Lower leg skin (tissue), 3 donors: ENCODE measurements at regions not wholly inside any gene's neighbourhood (a gene's known extent, or its start where the extent isn't known, plus 50 kb on each side); places are given as distances from the start of the nearest gene placed in this dataset.

Source experiments
- CTCF ChIP-seq, 3 donors: fragments of 450-650 bp; IDR thresholded peaks; one replicate each; pipeline ENCODE4 v1.5.1; 2016; ENCODE audit warnings: antibody characterized with exemption in 3 of 3, mild to moderate bottlenecking in 3 of 3, moderate library complexity in 2 of 3
- POLR2A ChIP-seq, 2 donors: fragments of 450-650 bp; IDR thresholded peaks; one replicate each; pipeline ENCODE4 v1.6.1; 2016 to 2017; ENCODE audit warnings: antibody characterized with exemption in 2 of 2, mild to moderate bottlenecking in 1 of 2, moderate library complexity in 1 of 2

GRCh38 chr14:76664790-76665189, 96.5 kb upstream of the VASH1 start:
- no peak for TF ChIP-seq CTCF (IDR thresholded peaks at IDR 0.05)
- no peak for TF ChIP-seq POLR2A (IDR thresholded peaks at IDR 0.05)
